ENCODE measurements at regions not wholly inside any gene's neighbourhood (a gene's known extent, or its start where the extent isn't known, plus 50 kb on each side); places are given as distances from the start of the nearest gene placed in this dataset.

DNA sequence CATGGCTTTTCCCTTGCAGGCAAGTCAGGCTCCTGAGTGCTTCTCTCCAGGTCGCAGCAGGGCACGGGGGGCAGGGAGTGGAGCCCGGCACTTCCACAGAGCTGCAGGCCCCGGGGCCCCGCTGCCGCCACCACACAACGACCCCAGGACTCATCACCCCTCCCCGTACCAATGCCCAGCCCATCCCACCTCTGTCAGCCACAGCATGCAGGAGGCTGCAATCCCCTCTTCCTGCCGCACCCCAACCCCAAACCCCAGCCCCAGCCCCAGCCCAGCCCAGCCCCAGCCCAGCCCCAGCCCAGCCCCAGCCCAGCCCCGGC lies 288.0 kb downstream of the NDUFA10 start:
- no peak for TF ChIP-seq CTCF (IDR thresholded peaks at IDR 0.05; ENCODE audit: insufficient read depth, low read length)
- TF ChIP-seq GABPA (IDR thresholded peaks at IDR 0.05; ENCODE audit: low read depth) = no peak
- TF ChIP-seq POLR2AphosphoS5 (IDR thresholded peaks at IDR 0.05; ENCODE audit: low read depth) = no peak
- TF ChIP-seq SPI1 (IDR thresholded peaks at IDR 0.05; ENCODE audit: borderline replicate concordance, low read depth) = no peak
- TF ChIP-seq, protein P1, sequence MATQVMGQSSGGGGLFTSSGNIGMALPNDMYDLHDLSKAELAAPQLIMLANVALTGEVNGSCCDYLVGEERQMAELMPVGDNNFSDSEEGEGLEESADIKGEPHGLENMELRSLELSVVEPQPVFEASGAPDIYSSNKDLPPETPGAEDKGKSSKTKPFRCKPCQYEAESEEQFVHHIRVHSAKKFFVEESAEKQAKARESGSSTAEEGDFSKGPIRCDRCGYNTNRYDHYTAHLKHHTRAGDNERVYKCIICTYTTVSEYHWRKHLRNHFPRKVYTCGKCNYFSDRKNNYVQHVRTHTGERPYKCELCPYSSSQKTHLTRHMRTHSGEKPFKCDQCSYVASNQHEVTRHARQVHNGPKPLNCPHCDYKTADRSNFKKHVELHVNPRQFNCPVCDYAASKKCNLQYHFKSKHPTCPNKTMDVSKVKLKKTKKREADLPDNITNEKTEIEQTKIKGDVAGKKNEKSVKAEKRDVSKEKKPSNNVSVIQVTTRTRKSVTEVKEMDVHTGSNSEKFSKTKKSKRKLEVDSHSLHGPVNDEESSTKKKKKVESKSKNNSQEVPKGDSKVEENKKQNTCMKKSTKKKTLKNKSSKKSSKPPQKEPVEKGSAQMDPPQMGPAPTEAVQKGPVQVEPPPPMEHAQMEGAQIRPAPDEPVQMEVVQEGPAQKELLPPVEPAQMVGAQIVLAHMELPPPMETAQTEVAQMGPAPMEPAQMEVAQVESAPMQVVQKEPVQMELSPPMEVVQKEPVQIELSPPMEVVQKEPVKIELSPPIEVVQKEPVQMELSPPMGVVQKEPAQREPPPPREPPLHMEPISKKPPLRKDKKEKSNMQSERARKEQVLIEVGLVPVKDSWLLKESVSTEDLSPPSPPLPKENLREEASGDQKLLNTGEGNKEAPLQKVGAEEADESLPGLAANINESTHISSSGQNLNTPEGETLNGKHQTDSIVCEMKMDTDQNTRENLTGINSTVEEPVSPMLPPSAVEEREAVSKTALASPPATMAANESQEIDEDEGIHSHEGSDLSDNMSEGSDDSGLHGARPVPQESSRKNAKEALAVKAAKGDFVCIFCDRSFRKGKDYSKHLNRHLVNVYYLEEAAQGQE (IDR thresholded peaks at IDR 0.05; ENCODE audit: insufficient replicate concordance, low read depth) = no peak
- no peak overlapping the region for H3K27ac ChIP-seq (replicated peaks)
- H3K27me3 ChIP-seq (ENCODE audit: insufficient read depth, poor library complexity, severe bottlenecking) = peaks cover 10% of the 10 kb centered on the region
- no peak overlapping the region for H3K4me3 ChIP-seq (replicated peaks; ENCODE audit: insufficient read depth, low read length)
- DNase-seq (ENCODE audit: low read depth in 1 of 2, low spot score in 1 of 2) = no peak

GRCh38 chr2:239736358-239737143 lies 288.6 kb downstream of the NDUFA10 start:
- no peak for TF ChIP-seq GABPA (IDR thresholded peaks at IDR 0.05; ENCODE audit: low read depth)
- TF ChIP-seq, protein P1 (IDR thresholded peaks at IDR 0.05; ENCODE audit: insufficient replicate concordance, low read depth) = no peak
- Histone ChIP-seq H3K27ac (replicated peaks) (no peak overlapping the region), H3K4me3 (replicated peaks; ENCODE audit: insufficient read depth, low read length) (no peak overlapping the region), H3K27me3 (ENCODE audit: insufficient read depth, poor library complexity, severe bottlenecking) (peaks cover 10% of the 10 kb centered on the region)
- no peak for DNase-seq (ENCODE audit: low read depth in 1 of 2, low spot score in 1 of 2)

GRCh38 chr2:239735829-239736357 lies 289.2 kb downstream of the NDUFA10 start:
- H3K27me3 ChIP-seq (ENCODE audit: insufficient read depth, poor library complexity, severe bottlenecking) = peaks cover 10% of the 10 kb centered on the region
- H3K27ac ChIP-seq (replicated peaks) = no peak overlapping the region
- TF ChIP-seq GABPA (IDR thresholded peaks at IDR 0.05; ENCODE audit: low read depth) (no peak), POLR2AphosphoS5 (IDR thresholded peaks at IDR 0.05; ENCODE audit: low read depth) (no peak), SPI1 (IDR thresholded peaks at IDR 0.05; ENCODE audit: borderline replicate concordance, low read depth) (no peak), CTCF (IDR thresholded peaks at IDR 0.05; ENCODE audit: insufficient read depth, low read length) (no peak)
- TF ChIP-seq, protein P1 (IDR thresholded peaks at IDR 0.05; ENCODE audit: insufficient replicate concordance, low read depth) = no peak
- DNase-seq (ENCODE audit: low read depth in 1 of 2, low spot score in 1 of 2) = no peak
- no peak overlapping the region for H3K4me3 ChIP-seq (replicated peaks; ENCODE audit: insufficient read depth, low read length)
